Ascending aorta (tissue), 2 donors: ENCODE measurements at regions not wholly inside any gene's neighbourhood (a gene's known extent, or its start where the extent isn't known, plus 50 kb on each side); places are given as distances from the start of the nearest gene placed in this dataset.

Source experiments
- DNase-seq, 2 donors: peaks; one replicate each; pipeline ENCODE4 v3.0.0-alpha.2; 2019; ENCODE audit warnings: low spot score in 2 of 2
- H3K27ac ChIP-seq, 2 donors: fragments of 200-600 bp; sonication (generic); one replicate each; pipeline ENCODE4 v1.5.1; 2016 to 2017; ENCODE audit warnings: mild to moderate bottlenecking in 1 of 2
- H3K27me3 ChIP-seq: fragments of 200-600 bp; sonication (generic); one replicate; pipeline ENCODE4 v1.5.1; 2017
- H3K36me3 ChIP-seq, 2 donors: fragments of 200-600 bp; sonication (generic); one replicate each; pipeline ENCODE4 v1.5.1; 2016
- H3K4me1 ChIP-seq, 2 donors: fragments of 200-600 bp; sonication (generic); one replicate each; pipeline ENCODE4 v1.5.1; 2016 to 2017; ENCODE audit warnings: mild to moderate bottlenecking in 1 of 2
- H3K4me3 ChIP-seq, 2 donors: fragments of 200-600 bp; sonication (generic); one replicate each; pipeline ENCODE4 v1.5.1; 2016 to 2017; ENCODE audit warnings: mild to moderate bottlenecking in 1 of 2
- H3K9me3 ChIP-seq, 2 donors: fragments of 200-600 bp; sonication (generic); one replicate each; pipeline ENCODE4 v1.5.1; 2016
- intact Hi-C: fragments of 100-400 bp; cut with DNase I; formaldehyde crosslinking; loops from one replicate; pipeline ENCODE4 v1.15.1; 2023
- TF ChIP-seq, protein P1 (sequence below), 3 experiments: fragments of 200-600 bp in 2 of 3; fragments of 450-650 bp in 1 of 3; sonication (generic) in 2 of 3; IDR thresholded peaks; one replicate each; pipeline ENCODE4 v1.5.1; 2016 to 2019; ENCODE audit warnings: antibody characterized with exemption in 3 of 3, mild to moderate bottlenecking in 1 of 3, moderate library complexity in 1 of 3

DNA sequence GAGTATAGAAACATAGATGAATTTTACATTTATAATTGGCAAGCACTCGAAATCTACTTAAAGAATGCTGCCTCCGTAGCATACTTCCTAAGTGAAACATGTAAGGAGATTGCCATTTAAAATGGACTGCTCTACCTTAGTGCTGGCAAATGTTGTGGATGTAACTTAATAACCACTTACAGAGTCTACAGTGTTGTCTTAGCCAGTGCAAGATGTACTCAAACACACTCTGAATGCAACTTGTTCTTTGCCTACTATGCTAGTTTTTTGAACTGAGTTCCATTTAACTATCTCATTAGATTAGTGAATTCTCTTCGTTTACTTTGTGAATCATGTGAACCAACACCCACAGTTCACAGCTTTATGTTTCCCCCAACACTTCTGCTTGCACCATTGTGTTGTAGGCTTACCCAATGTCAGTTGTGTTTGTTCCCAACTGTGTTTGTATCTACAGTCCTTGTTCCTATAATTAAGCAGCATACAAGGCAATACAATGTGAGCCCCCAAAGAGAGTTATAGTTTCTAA lies 345.5 kb upstream of the LYPLAL1 start:
- H3K27ac ChIP-seq, result no peak overlapping the region
- no peak overlapping the region for H3K4me3 ChIP-seq
- TF ChIP-seq, protein P1, sequence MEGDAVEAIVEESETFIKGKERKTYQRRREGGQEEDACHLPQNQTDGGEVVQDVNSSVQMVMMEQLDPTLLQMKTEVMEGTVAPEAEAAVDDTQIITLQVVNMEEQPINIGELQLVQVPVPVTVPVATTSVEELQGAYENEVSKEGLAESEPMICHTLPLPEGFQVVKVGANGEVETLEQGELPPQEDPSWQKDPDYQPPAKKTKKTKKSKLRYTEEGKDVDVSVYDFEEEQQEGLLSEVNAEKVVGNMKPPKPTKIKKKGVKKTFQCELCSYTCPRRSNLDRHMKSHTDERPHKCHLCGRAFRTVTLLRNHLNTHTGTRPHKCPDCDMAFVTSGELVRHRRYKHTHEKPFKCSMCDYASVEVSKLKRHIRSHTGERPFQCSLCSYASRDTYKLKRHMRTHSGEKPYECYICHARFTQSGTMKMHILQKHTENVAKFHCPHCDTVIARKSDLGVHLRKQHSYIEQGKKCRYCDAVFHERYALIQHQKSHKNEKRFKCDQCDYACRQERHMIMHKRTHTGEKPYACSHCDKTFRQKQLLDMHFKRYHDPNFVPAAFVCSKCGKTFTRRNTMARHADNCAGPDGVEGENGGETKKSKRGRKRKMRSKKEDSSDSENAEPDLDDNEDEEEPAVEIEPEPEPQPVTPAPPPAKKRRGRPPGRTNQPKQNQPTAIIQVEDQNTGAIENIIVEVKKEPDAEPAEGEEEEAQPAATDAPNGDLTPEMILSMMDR (IDR thresholded peaks at IDR 0.05), result no peak
- no peak for DNase-seq
- intact Hi-C loops, result loop anchor here (10.0 kb wide), 1 partner anchor 483 kb away; the partner anchor contains the start of gene TGFB2
- no peaks in the 10 kb centered on the region for H3K9me3 ChIP-seq
- no peaks in the 10 kb centered on the region for H3K4me1 ChIP-seq
- no peaks in the 10 kb centered on the region for H3K36me3 ChIP-seq
- H3K27me3 ChIP-seq, result no peaks in the 10 kb centered on the region

GRCh38 chr1:218829097-218829496 lies 344.6 kb upstream of the LYPLAL1 start:
- DNase-seq, result no peak
- no peak overlapping the region for H3K4me3 ChIP-seq
- no peaks in the 10 kb centered on the region for H3K36me3 ChIP-seq
- TF ChIP-seq, protein P1 (IDR thresholded peaks at IDR 0.05), result no peak
- H3K27me3 ChIP-seq, result no peaks in the 10 kb centered on the region
- no peaks in the 10 kb centered on the region for H3K9me3 ChIP-seq
- intact Hi-C loops, result loop anchor here (10.0 kb wide), 1 partner anchor 484 kb away; the partner anchor contains the start of gene TGFB2
- no peak overlapping the region for H3K27ac ChIP-seq
- H3K4me1 ChIP-seq, result no peaks in the 10 kb centered on the region

- no peak for DNase-seq
- intact Hi-C loops, result no loop called here
- no peak overlapping the region for H3K27ac ChIP-seq
- no peaks in the 10 kb centered on the region for H3K27me3 ChIP-seq
- no peaks in the 10 kb centered on the region for H3K9me3 ChIP-seq
- no peaks in the 10 kb centered on the region for H3K4me1 ChIP-seq
- H3K4me3 ChIP-seq, result no peak overlapping the region
- no peaks in the 10 kb centered on the region for H3K36me3 ChIP-seq
- TF ChIP-seq, protein P1 (IDR thresholded peaks at IDR 0.05), result no peak
Measured at GRCh38 chr1:218835609-218836008, 338.1 kb upstream of the LYPLAL1 start.

DNA sequence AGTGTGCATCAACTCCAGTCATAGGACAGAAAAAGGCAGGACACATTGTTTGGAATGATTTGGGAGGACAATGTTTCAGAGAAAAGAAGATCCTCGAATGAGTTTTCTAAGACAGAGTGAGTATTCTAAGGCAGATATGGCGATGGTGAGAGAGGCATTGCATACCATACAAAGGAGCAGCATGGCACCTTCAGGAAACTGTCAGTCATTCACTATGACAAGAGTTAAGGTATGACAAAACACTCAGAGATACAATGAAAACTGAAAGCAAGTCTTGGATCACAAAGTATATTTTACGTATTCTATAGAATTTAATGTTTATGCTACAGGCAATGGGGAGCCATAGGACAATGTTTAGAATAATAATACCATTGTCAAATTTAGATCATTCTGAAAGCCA lies 337.4 kb upstream of the LYPLAL1 start:
- H3K36me3 ChIP-seq, result no peaks in the 10 kb centered on the region
- H3K27ac ChIP-seq, result no peak overlapping the region
- TF ChIP-seq, protein P1 (IDR thresholded peaks at IDR 0.05), result no peak
- H3K27me3 ChIP-seq, result no peaks in the 10 kb centered on the region
- intact Hi-C loops, result no loop called here
- DNase-seq, result no peak
- no peaks in the 10 kb centered on the region for H3K9me3 ChIP-seq
- no peak overlapping the region for H3K4me3 ChIP-seq
- no peaks in the 10 kb centered on the region for H3K4me1 ChIP-seq

- Histone ChIP-seq H3K9me3 (no peaks in the 10 kb centered on the region), H3K4me3 (no peak overlapping the region), H3K36me3 (no peaks in the 10 kb centered on the region), H3K27me3 (no peaks in the 10 kb centered on the region), H3K27ac (no peak overlapping the region), H3K4me1 (no peaks in the 10 kb centered on the region)
- DNase-seq, result no peak
- intact Hi-C loops, result no loop called here
- TF ChIP-seq, protein P1 (IDR thresholded peaks at IDR 0.05), result no peak
Measured at GRCh38 chr1:218837051-218837450, 336.6 kb upstream of the LYPLAL1 start.

- Histone ChIP-seq H3K4me3 (no peak overlapping the region), H3K27me3 (no peaks in the 10 kb centered on the region), H3K36me3 (no peaks in the 10 kb centered on the region), H3K4me1 (no peaks in the 10 kb centered on the region), H3K9me3 (no peaks in the 10 kb centered on the region), H3K27ac (no peak overlapping the region)
- TF ChIP-seq, protein P1 (IDR thresholded peaks at IDR 0.05), result no peak
- no peak for DNase-seq
- intact Hi-C loops, result no loop called here
Measured at GRCh38 chr1:218845589-218845988, 328.1 kb upstream of the LYPLAL1 start.
